H1 (cell line): ENCODE measurements at regions not wholly inside any gene's neighbourhood (a gene's known extent, or its start where the extent isn't known, plus 50 kb on each side); places are given as distances from the start of the nearest gene placed in this dataset.

ENCODE experiments used
- CTCF ChIA-PET: fragments of 300-600 bp; sonication (Branson Sonifier 250); formaldehyde crosslinking; loops from one replicate; lab custom pipeline; 2021; ENCODE audit not compliant: partially characterized antibody; lab: Charles Lee
- POLR2A ChIA-PET: fragments of 300-600 bp; sonication (Branson Sonifier 250); formaldehyde crosslinking; loops from one replicate; lab custom pipeline; 2021; ENCODE audit warnings: inconsistent platforms; ENCODE audit not compliant: partially characterized antibody; lab: Charles Lee
- DNase-seq, 2 experiments: peaks; one replicate each; pipeline versions ENCODE4 v3.0.0 to v3.0.0-alpha.2; 2010 to 2022; ENCODE audit warnings: low spot score in 2 of 2, low read depth in 1 of 2, mixed read lengths in 1 of 2
- FAIRE-seq: peaks from 2 replicates; lab custom pipeline; 2011; peaks lifted over from hg19 to GRCh38; lab: Jason Lieb, UNC
- H2AFZ ChIP-seq: 2 replicates; pipeline ENCODE4 v1.8.1; 2012; ENCODE audit warnings: low read length, inconsistent platforms
- H2AK5ac ChIP-seq: 2 replicates; pipeline ENCODE4 v1.6.1; 2013; ENCODE audit warnings: low read depth, low read length
- H2BK120ac ChIP-seq: replicated peaks from 2 replicates; pipeline ENCODE3; 2013; ENCODE audit warnings: low read depth, low read length, inconsistent platforms
- H2BK12ac ChIP-seq: 2 replicates; pipeline ENCODE4 v1.6.1; 2013; ENCODE audit warnings: low read depth, low read length
- H2BK15ac ChIP-seq: 2 replicates; pipeline ENCODE4 v1.6.1; 2013; ENCODE audit warnings: low read length
- H2BK20ac ChIP-seq: 2 replicates; pipeline ENCODE4 v1.6.1; 2013; ENCODE audit warnings: low read length
- H2BK5ac ChIP-seq: 2 replicates; pipeline ENCODE4 v1.6.1; 2013; ENCODE audit warnings: low read depth, low read length
- H3K14ac ChIP-seq: 2 replicates; pipeline ENCODE4 v1.6.1; 2013; ENCODE audit warnings: inconsistent platforms; ENCODE audit not compliant: insufficient read length
- H3K18ac ChIP-seq: 2 replicates; pipeline ENCODE4 v1.6.1; 2013; ENCODE audit warnings: low read length; ENCODE audit errors: extremely low read depth
- H3K23ac ChIP-seq: 2 replicates; pipeline ENCODE4 v1.6.1; 2013; ENCODE audit warnings: inconsistent platforms; ENCODE audit not compliant: insufficient read length
- H3K23me2 ChIP-seq: 2 replicates; pipeline ENCODE4 v1.6.1; 2013; ENCODE audit warnings: low read depth, low read length
- H3K27ac ChIP-seq: 2 replicates; pipeline ENCODE4 v1.6.1; 2011; ENCODE audit warnings: low read depth, low read length, inconsistent platforms
- H3K27me3 ChIP-seq, 4 experiments: replicated peaks in 1 of 4; 1 replicate in 1 of 4; 2 replicates in 3 of 4; pipeline versions ENCODE4 v1.6.1 to v1.8.1; 2011 to 2013; ENCODE audit warnings: low read length in 3 of 4, mild to moderate bottlenecking in 3 of 4, inconsistent platforms in 2 of 4, mixed read lengths in 2 of 4, moderate library complexity in 1 of 4; ENCODE audit not compliant: control insufficient read depth in 3 of 4, insufficient read depth in 3 of 4; ENCODE audit errors: extremely low read depth in 1 of 4
- H3K36me3 ChIP-seq, 4 experiments: 2 replicates each; pipeline versions ENCODE4 v1.6.1 to v1.8.1; 2011 to 2013; ENCODE audit warnings: mild to moderate bottlenecking in 4 of 4, low read length in 3 of 4, moderate library complexity in 2 of 4, control low read depth in 1 of 4, inconsistent platforms in 1 of 4; ENCODE audit not compliant: insufficient read depth in 4 of 4, control insufficient read depth in 2 of 4
- H3K4ac ChIP-seq: replicated peaks from 2 replicates; pipeline ENCODE3; 2013; ENCODE audit warnings: low read length, low read depth, mixed read lengths, inconsistent platforms; ENCODE audit not compliant: insufficient read length
- H3K4me1 ChIP-seq, 4 experiments: replicated peaks in 1 of 4; 1 replicate in 1 of 4; 2 replicates in 3 of 4; pipeline versions ENCODE4 v1.6.1 to v1.8.1; 2011 to 2013; ENCODE audit warnings: low read length in 3 of 4, inconsistent platforms in 2 of 4, mixed read lengths in 1 of 4; ENCODE audit not compliant: insufficient read depth in 4 of 4, control insufficient read depth in 3 of 4
- H3K4me2 ChIP-seq, 2 experiments: 2 replicates each; pipeline versions ENCODE4 v1.6.1 to v1.8.1; 2011 to 2013; ENCODE audit warnings: low read depth in 2 of 2, low read length in 2 of 2, control low read depth in 1 of 2, inconsistent platforms in 1 of 2, mild to moderate bottlenecking in 1 of 2; ENCODE audit not compliant: insufficient read depth in 1 of 2
- H3K4me3 ChIP-seq, 4 experiments: fragments of 200-600, 300-600 bp in 1 of 4; sonication (generic), shearing (Covaris generic), sonication (Bioruptor Twin) in 1 of 4; 2 replicates each; pipeline versions ENCODE4 v1.5.1 to v1.8.1; 2011 to 2016; ENCODE audit warnings: low read length in 4 of 4, low read depth in 3 of 4, control low read depth in 2 of 4, inconsistent platforms in 2 of 4, mild to moderate bottlenecking in 2 of 4, mixed read lengths in 1 of 4, moderate library complexity in 1 of 4; ENCODE audit not compliant: insufficient read depth in 2 of 4; ENCODE audit errors: extremely low read depth in 1 of 4
- H3K56ac ChIP-seq: replicated peaks from 2 replicates; pipeline ENCODE3; 2013; ENCODE audit warnings: low read depth, mild to moderate bottlenecking, mixed read lengths, low read length, inconsistent platforms; ENCODE audit not compliant: insufficient read length
- H3K79me1 ChIP-seq: 2 replicates; pipeline ENCODE4 v1.6.1; 2013; ENCODE audit warnings: low read depth, low read length, control low read depth
- H3K79me2 ChIP-seq, 2 experiments: 2 replicates each; pipeline versions ENCODE4 v1.6.1 to v1.8.1; 2012 to 2013; ENCODE audit warnings: low read length in 2 of 2, mild to moderate bottlenecking in 2 of 2, inconsistent platforms in 1 of 2; ENCODE audit not compliant: insufficient read depth in 2 of 2, control insufficient read depth in 1 of 2
- H3K9ac ChIP-seq, 4 experiments: replicated peaks in 1 of 4; 1 replicate in 1 of 4; 2 replicates in 3 of 4; pipeline versions ENCODE4 v1.6.1 to v1.8.1; 2011 to 2013; ENCODE audit warnings: low read depth in 3 of 4, low read length in 3 of 4, control low read depth in 2 of 4, mild to moderate bottlenecking in 2 of 4, moderate library complexity in 2 of 4, inconsistent platforms in 1 of 4; ENCODE audit errors: extremely low read depth in 1 of 4
- H3K9me3 ChIP-seq, 2 experiments: 2 replicates each; pipeline versions ENCODE4 v1.6.1 to v1.8.1; 2012 to 2013; ENCODE audit warnings: mild to moderate bottlenecking in 2 of 2, moderate library complexity in 2 of 2, control low read depth in 1 of 2, inconsistent platforms in 1 of 2, low read depth in 1 of 2, low read length in 1 of 2, mixed read lengths in 1 of 2; ENCODE audit not compliant: insufficient read depth in 2 of 2
- H4K20me1 ChIP-seq, 2 experiments: replicated peaks in 1 of 2; 2 replicates each; pipeline versions ENCODE3 to v1.8.1; 2011 to 2013; ENCODE audit warnings: inconsistent platforms in 2 of 2, low read length in 2 of 2, mild to moderate bottlenecking in 1 of 2; ENCODE audit not compliant: insufficient read depth in 2 of 2, control insufficient read depth in 1 of 2
- H4K5ac ChIP-seq: 2 replicates; pipeline ENCODE4 v1.6.1; 2013; ENCODE audit warnings: low read length, low read depth, mixed read lengths, inconsistent platforms; ENCODE audit not compliant: insufficient read length
- H4K8ac ChIP-seq: 2 replicates; pipeline ENCODE4 v1.8.0; 2013; ENCODE audit warnings: mild to moderate bottlenecking, moderate library complexity, low read length, inconsistent platforms; ENCODE audit not compliant: insufficient read depth; ENCODE audit errors: extremely low read depth
- H4K91ac ChIP-seq: replicated peaks from 2 replicates; pipeline ENCODE3; 2013; ENCODE audit warnings: low read length, mixed read lengths, inconsistent platforms; ENCODE audit not compliant: insufficient read length
- ASH2L ChIP-seq: fragments of 200-600, 300-600 bp; sonication (generic); IDR thresholded peaks from one replicate; pipeline ENCODE4 v1.7.1; 2017; ENCODE audit warnings: low read length
- BCL11A ChIP-seq, 2 experiments: IDR thresholded peaks; one replicate each; pipeline ENCODE4 v1.6.1; 2011; ENCODE audit warnings: low read depth in 2 of 2, low read length in 2 of 2, mild to moderate bottlenecking in 2 of 2
- BRCA1 ChIP-seq: IDR thresholded peaks from 2 replicates; pipeline ENCODE4 v1.6.1; 2012; ENCODE audit warnings: low read depth, low read length, improper control_type of control experiment
- CEBPB ChIP-seq: IDR thresholded peaks from 2 replicates; pipeline ENCODE4 v1.6.1; 2012; ENCODE audit warnings: low read depth, low read length
- CTBP2 ChIP-seq: IDR thresholded peaks from 2 replicates; pipeline ENCODE4 v1.7.0; 2011; ENCODE audit warnings: borderline replicate concordance, mild to moderate bottlenecking, moderate library complexity, mixed read lengths, low read length; ENCODE audit not compliant: insufficient read depth, insufficient read length
- NRF1 ChIP-seq: IDR thresholded peaks from 2 replicates; pipeline ENCODE4 v1.6.1; 2011; ENCODE audit warnings: mild to moderate bottlenecking, low read depth, low read length, improper control_type of control experiment
- POU5F1 ChIP-seq: IDR thresholded peaks from 2 replicates; pipeline ENCODE4 v1.6.1; 2011; ENCODE audit warnings: low read depth, mild to moderate bottlenecking, low read length, moderate library complexity
- RFX5 ChIP-seq: IDR thresholded peaks from 2 replicates; pipeline ENCODE4 v1.6.1; 2011; ENCODE audit warnings: low read depth, low read length, improper control_type of control experiment, borderline replicate concordance
- SAP30 ChIP-seq: fragments of 300-600 bp; sonication (generic); IDR thresholded peaks from 2 replicates; pipeline ENCODE4 v1.7.1; 2012; ENCODE audit warnings: low read length, moderate library complexity, mild to moderate bottlenecking, inconsistent platforms; ENCODE audit not compliant: insufficient read depth, insufficient replicate concordance
- SIN3A ChIP-seq, 2 experiments: IDR thresholded peaks in 1 of 2; conservative IDR thresholded peaks in 1 of 2; 2 replicates each; pipeline ENCODE4 v1.6.1; 2011 to 2012; ENCODE audit warnings: low read length in 2 of 2, improper control_type of control experiment in 1 of 2, low read depth in 1 of 2, mild to moderate bottlenecking in 1 of 2
- SUZ12 ChIP-seq: fragments of 200-600 bp; sonication (generic); IDR thresholded peaks from 2 replicates; pipeline ENCODE4 v1.6.1; 2012; ENCODE audit warnings: mild to moderate bottlenecking, inconsistent platforms, low read length, moderate library complexity, mixed read lengths
- TBP ChIP-seq: IDR thresholded peaks from 2 replicates; pipeline ENCODE4 v1.6.1; 2011; ENCODE audit warnings: low read depth, low read length, improper control_type of control experiment
- TF ChIP-seq, protein P1 (sequence below): IDR thresholded peaks from 2 replicates; pipeline ENCODE4 v1.6.1; 2012; ENCODE audit warnings: low read length, inconsistent platforms

DNA sequence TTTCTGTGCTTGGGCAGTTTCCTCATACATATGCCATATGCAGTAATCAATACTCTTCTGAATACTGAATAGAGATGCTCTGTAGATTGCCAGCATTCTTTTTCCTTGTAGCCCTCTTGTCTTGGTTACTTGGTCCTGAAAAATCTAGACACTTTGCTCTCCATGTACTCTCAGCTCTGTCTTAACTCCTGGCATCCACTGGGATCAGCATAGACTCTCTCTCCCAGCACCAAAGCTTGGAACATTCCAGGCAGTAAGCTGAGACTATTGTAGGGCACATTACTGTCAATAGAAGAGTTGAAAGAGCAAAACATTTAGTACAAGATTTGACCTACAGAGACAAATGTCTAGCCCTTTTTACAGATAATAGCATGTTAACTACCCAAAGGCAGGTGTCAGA, 1100.3 kb downstream of the TBL1XR1 start:
- Histone ChIP-seq H2BK12ac (no peak overlapping the region), H3K23me2 (no peaks in the 10 kb centered on the region; the same call in 1 of the 2 replicates), H3K9me3 (no peaks in the 10 kb centered on the region), H4K5ac (no peak overlapping the region), H3K79me2 (no peaks in the 10 kb centered on the region), H3K4me2 (no peak overlapping the region), H3K36me3 (no peaks in the 10 kb centered on the region), H4K20me1 (no peaks in the 10 kb centered on the region), H2BK120ac (no peak overlapping the region), H4K91ac (no peak overlapping the region), H2AFZ (no peak overlapping the region), H3K18ac (no peak overlapping the region), H2BK20ac (no peak overlapping the region), H3K9ac (no peak overlapping the region), H3K79me1 (no peaks in the 10 kb centered on the region), H3K27ac (no peak overlapping the region), H2BK5ac (no peak overlapping the region), H2BK15ac (no peak overlapping the region), H3K4me1 (no peaks in the 10 kb centered on the region; a peak in 1 of 7 replicates), H3K23ac (no peak overlapping the region), H3K27me3 (no peaks in the 10 kb centered on the region), H3K4ac (no peak overlapping the region), H3K56ac (no peak overlapping the region), H3K14ac (no peak overlapping the region), H4K8ac (no peak overlapping the region), H3K4me3 (no peak overlapping the region), H2AK5ac (no peak overlapping the region)
- DNase-seq = no peak
- ChIA-PET POLR2A (no interaction called here), CTCF (no interaction called here)
- no peak for FAIRE-seq
- TF ChIP-seq BCL11A (IDR thresholded peaks at IDR 0.05; ENCODE audit: low read depth in 2 of 2, low read length in 2 of 2) (no peak), POU5F1 (no peak), NRF1 (no peak), ASH2L (no peak), SIN3A (conservative IDR thresholded peaks at IDR 0.05 in 1 of 2, IDR thresholded peaks at IDR 0.05 in 1 of 2; ENCODE audit: low read depth in 1 of 2, low read length in 2 of 2) (no peak), CEBPB (no peak), SAP30 (no peak), SUZ12 (no peak), RFX5 (no peak), BRCA1 (no peak), TBP (no peak), CTBP2 (no peak)
- TF ChIP-seq, protein P1, sequence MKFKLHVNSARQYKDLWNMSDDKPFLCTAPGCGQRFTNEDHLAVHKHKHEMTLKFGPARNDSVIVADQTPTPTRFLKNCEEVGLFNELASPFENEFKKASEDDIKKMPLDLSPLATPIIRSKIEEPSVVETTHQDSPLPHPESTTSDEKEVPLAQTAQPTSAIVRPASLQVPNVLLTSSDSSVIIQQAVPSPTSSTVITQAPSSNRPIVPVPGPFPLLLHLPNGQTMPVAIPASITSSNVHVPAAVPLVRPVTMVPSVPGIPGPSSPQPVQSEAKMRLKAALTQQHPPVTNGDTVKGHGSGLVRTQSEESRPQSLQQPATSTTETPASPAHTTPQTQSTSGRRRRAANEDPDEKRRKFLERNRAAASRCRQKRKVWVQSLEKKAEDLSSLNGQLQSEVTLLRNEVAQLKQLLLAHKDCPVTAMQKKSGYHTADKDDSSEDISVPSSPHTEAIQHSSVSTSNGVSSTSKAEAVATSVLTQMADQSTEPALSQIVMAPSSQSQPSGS = no peak
